ENCODE measurements at regions not wholly inside any gene's neighbourhood (a gene's known extent, or its start where the extent isn't known, plus 50 kb on each side); places are given as distances from the start of the nearest gene placed in this dataset.

DNA sequence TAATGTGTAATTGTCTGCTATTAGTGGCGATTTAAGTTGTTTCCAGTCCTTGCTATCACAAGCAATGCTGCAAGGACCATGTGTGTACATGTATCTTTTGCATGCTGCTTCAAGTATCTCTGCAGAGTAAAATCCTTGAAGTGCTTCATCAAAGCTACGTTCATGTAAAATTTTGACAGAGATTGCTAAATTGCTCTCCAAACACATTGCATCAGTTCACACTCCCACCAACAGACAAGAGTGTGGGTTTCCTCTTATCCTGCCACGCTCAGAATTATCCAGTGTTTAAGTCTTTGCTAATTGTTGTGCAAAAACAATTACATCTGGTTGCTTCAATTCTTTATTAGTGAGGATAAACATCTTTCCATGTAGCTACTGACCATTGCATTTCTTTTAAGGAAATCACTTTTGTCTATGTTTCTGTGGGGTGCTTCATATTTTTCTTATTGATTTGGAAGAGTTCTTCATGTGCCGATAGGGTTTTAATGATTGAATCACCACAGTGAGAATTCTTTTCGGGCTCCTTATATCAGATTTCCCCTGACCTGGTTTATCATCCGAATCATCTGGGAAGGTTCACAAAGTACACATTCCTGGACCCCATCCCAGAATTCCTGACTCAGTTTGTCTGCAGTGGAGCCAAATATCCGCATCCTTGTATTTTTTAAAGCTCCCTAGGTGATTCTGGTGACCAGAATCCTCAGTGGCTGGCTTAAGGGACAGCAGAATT is 56.3 kb upstream of the GALNT2 start:
- TF ChIP-seq POLR2A (IDR thresholded peaks at IDR 0.05) = no peak
- TF ChIP-seq CTCF (IDR thresholded peaks at IDR 0.05) = no peak
- DNase-seq = no peak
- H3K9me3 ChIP-seq = no peaks in the 10 kb centered on the region
- no peaks in the 10 kb centered on the region for H3K4me1 ChIP-seq
- H3K36me3 ChIP-seq = no peaks in the 10 kb centered on the region
- no peaks in the 10 kb centered on the region for H3K27me3 ChIP-seq
- no peak overlapping the region for H3K27ac ChIP-seq
- no peak overlapping the region for H3K4me3 ChIP-seq

GRCh38 chr1:230011333-230012092 is 55.5 kb upstream of the GALNT2 start:
- H3K36me3 ChIP-seq = no peaks in the 10 kb centered on the region
- no peaks in the 10 kb centered on the region for H3K4me1 ChIP-seq
- DNase-seq = no peak
- H3K4me3 ChIP-seq = no peak overlapping the region
- TF ChIP-seq POLR2A (IDR thresholded peaks at IDR 0.05) (no peak), CTCF (IDR thresholded peaks at IDR 0.05) (no peak)
- H3K27ac ChIP-seq = no peak overlapping the region
- no peaks in the 10 kb centered on the region for H3K27me3 ChIP-seq
- no peaks in the 10 kb centered on the region for H3K9me3 ChIP-seq

DNA sequence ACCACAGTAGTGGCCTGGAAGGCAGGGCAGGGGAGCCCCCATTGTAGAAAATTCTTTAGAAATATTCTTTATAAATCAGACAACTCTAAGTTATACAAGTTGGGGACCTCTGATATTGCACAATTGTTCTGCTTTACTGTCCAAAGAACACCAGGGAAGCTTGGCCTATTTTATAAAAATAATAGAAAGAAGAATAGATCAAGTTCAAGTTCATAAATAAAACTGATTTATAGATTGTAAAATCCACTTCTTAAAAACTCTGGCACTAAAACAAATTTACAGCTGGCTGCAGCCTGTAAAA is 55.0 kb upstream of the GALNT2 start:
- H3K4me1 ChIP-seq = no peaks in the 10 kb centered on the region
- DNase-seq = no peak
- TF ChIP-seq POLR2A (IDR thresholded peaks at IDR 0.05) (no peak), CTCF (IDR thresholded peaks at IDR 0.05) (no peak)
- no peak overlapping the region for H3K4me3 ChIP-seq
- H3K9me3 ChIP-seq = no peaks in the 10 kb centered on the region
- H3K27me3 ChIP-seq = no peaks in the 10 kb centered on the region
- H3K27ac ChIP-seq = no peak overlapping the region
- no peaks in the 10 kb centered on the region for H3K36me3 ChIP-seq

DNA sequence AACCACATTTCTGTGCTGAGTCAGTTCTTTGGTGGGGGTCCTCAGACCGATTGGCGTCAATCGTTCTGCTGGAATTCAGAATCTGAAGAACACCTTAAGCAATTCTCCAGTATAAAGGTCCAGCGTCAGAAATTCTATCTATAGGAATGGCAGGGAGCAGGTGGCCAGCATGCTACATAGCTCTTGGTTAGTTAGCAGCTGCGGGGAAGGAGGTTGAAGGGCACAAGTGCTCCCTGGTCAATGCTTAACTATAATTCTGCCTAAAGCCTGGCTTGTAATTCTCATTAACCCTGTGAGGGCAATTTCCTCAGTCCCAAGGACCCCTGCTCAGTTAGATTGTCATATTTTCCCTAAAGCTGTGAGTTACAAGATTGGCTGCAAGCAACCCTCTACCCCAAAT is 54.3 kb upstream of the GALNT2 start:
- no peak overlapping the region for H3K27ac ChIP-seq
- H3K4me3 ChIP-seq = no peak overlapping the region
- no peaks in the 10 kb centered on the region for H3K36me3 ChIP-seq
- no peak for DNase-seq
- TF ChIP-seq POLR2A (IDR thresholded peaks at IDR 0.05) = no peak
- no peak for TF ChIP-seq CTCF (IDR thresholded peaks at IDR 0.05)
- H3K4me1 ChIP-seq = no peaks in the 10 kb centered on the region
- H3K27me3 ChIP-seq = no peaks in the 10 kb centered on the region
- no peaks in the 10 kb centered on the region for H3K9me3 ChIP-seq

- Histone ChIP-seq H3K4me1 (no peaks in the 10 kb centered on the region), H3K27me3 (no peaks in the 10 kb centered on the region), H3K9me3 (no peaks in the 10 kb centered on the region), H3K36me3 (no peaks in the 10 kb centered on the region), H3K27ac (no peak overlapping the region), H3K4me3 (no peak overlapping the region)
- DNase-seq = no peak
- TF ChIP-seq POLR2A (IDR thresholded peaks at IDR 0.05) (no peak), CTCF (IDR thresholded peaks at IDR 0.05) (no peak)
Observed at GRCh38 chr1:230016159-230016558, 50.9 kb upstream of the GALNT2 start.

Data from Peyer's patch (tissue), 4 donors.